Heart right ventricle (tissue), 16 donors: ENCODE measurements at regions not wholly inside any gene's neighbourhood (a gene's known extent, or its start where the extent isn't known, plus 50 kb on each side); places are given as distances from the start of the nearest gene placed in this dataset.

ENCODE experiments used
- ATAC-seq, 8 donors: fragments of 200-7000 bp; cut with Tn5 transposase; one replicate each; pipeline ENCODE4 v1.9.1; 2020; ENCODE audit warnings: mild to moderate bottlenecking in 8 of 8, moderate library complexity in 8 of 8, moderate number of reproducible peaks in 1 of 8
- DNase-seq, 2 donors: peaks; one replicate each; pipeline ENCODE4 v3.0.0-alpha.2; 2020
- H3K27ac ChIP-seq, 10 donors: fragments of 200-600 bp; sonication (generic) in 2 of 10; one replicate each; pipeline versions ENCODE4 v1.5.0 to v1.8.0; 2020 to 2022; ENCODE audit warnings: mild to moderate bottlenecking in 3 of 10
- H3K27me3 ChIP-seq, 7 donors: fragments of 200-600 bp; one replicate each; pipeline ENCODE4 v1.8.0; 2021 to 2022; ENCODE audit warnings: mild to moderate bottlenecking in 2 of 7
- H3K36me3 ChIP-seq, 9 donors: fragments of 200-600 bp; sonication (generic) in 1 of 9; one replicate each; pipeline versions ENCODE4 v1.5.0 to v1.8.0; 2020 to 2022; ENCODE audit warnings: mild to moderate bottlenecking in 2 of 9
- H3K4me1 ChIP-seq, 9 donors: fragments of 200-600 bp; sonication (generic) in 1 of 9; one replicate each; pipeline versions ENCODE4 v1.5.0 to v1.8.0; 2020 to 2022; ENCODE audit warnings: mild to moderate bottlenecking in 4 of 9
- H3K4me3 ChIP-seq, 10 donors: fragments of 200-600 bp; sonication (generic) in 2 of 10; one replicate each; pipeline versions ENCODE4 v1.5.0 to v1.8.0; 2020 to 2022; ENCODE audit warnings: mild to moderate bottlenecking in 7 of 10, moderate library complexity in 2 of 10
- H3K9me3 ChIP-seq, 11 donors: fragments of 200-600 bp in 10 of 11; sonication (generic) in 2 of 11; one replicate each; pipeline versions ENCODE4 v1.5.0 to v1.8.0; 2013 to 2022; ENCODE audit warnings: mild to moderate bottlenecking in 2 of 11, control low read depth in 1 of 11, moderate library complexity in 1 of 11
- CTCF ChIP-seq, 9 donors: fragments of 200-600 bp; sonication (generic) in 2 of 9; IDR thresholded peaks; one replicate each; pipeline versions ENCODE4 v1.5.0 to v1.8.0; 2021 to 2022; ENCODE audit warnings: antibody characterized with exemption in 9 of 9, mild to moderate bottlenecking in 5 of 9, moderate library complexity in 1 of 9
- WGBS, 2 donors: extraction: QIAGEN DNeasy Blood & Tissue Kit; methylation state at CpG; one replicate each; pipeline ENCODE4 v1.1.7; 2013; ENCODE audit warnings: inconsistent platforms in 1 of 2; 5-methylcytosine and 5-hydroxymethylcytosine counted together
- intact Hi-C, 10 donors: fragments of 100-400 bp; cut with DNase I; formaldehyde crosslinking; loops; one replicate each; pipeline versions ENCODE4 v1.11.1 to v1.14.2; 2022
- donor health status: Arrhythmogenic right ventricular cardiomyopathy.
- donor health status: ischemic (EF 13 %, LVEDD 7.1; RV severe dilation, severe dysfunction).
- donor health status: healthy with polysubstance abuse.
- donor health status: DM: no; HTN: yes; CAD: no.
- donor health status: DM: no; HTN: no; CAD: no.
- donor health status: ischemic (EF 25% LVEDD 6.9; RV normal size, moderate dysfunction).
- donor health status: ischemic (EF 25% LVEDD 5.7; RV mildly dilated, moderate dysfunction).
- donor health status: healthy.
- donor health status: DM: yes; HTN: yes; CAD: no.
- donor health status: Ischemic cardiomyopathy.
- donor health status: ischemic (EF 35%, LVEDD 5.7; RV mildly dilated, moderate dysfunction).
- donor health status: nonischemic (EF 11% LVEDD 7.7; RV severe dilation, severe dysfunction).
- donor health status: DM: yes; HTN: yes; CAD: no.
- donor health status: PGD.
- donor health status: ischemic (EF 29% LVEDD 5.4; RV normal size, mild dysfunction).
- donor health status: nonischemic (EF 23%, LVEDD 6.1; RV moderate dilation, normal function).

GRCh38 chr2:180647621-180648020 is 332.8 kb upstream of the UBE2E3 start:
- no peaks in the 10 kb centered on the region for H3K4me1 ChIP-seq

GRCh38 chr2:180647221-180647620 is 333.2 kb upstream of the UBE2E3 start:
- Histone ChIP-seq H3K36me3 (no peaks in the 10 kb centered on the region), H3K4me3 (no peak overlapping the region), H3K4me1 (no peaks in the 10 kb centered on the region), H3K9me3 (peaks cover 0 to 10% (median 0%) of the 10 kb centered on the region in 11 donors), H3K27me3 (no peaks in the 10 kb centered on the region), H3K27ac (no peak overlapping the region)
- DNase-seq (no peak), ATAC-seq (peak in 5 of 8 donors; percentile 53 to 72 (median 67))
- TF ChIP-seq CTCF (IDR thresholded peaks at IDR 0.05), result no peak
- intact Hi-C loops, result loop anchor here in 1 of 10 donors (10.0 kb wide), 1 partner anchor 98 kb away; no protein-coding TSS in a partner anchor

More at GRCh38 chr2:180647621-180648020, 332.8 kb upstream of the UBE2E3 start:
- DNase-seq (peak in 1 of 2 donors; percentile 16), ATAC-seq (peak in 6 of 8 donors; percentile 73 to 90 (median 86))
- intact Hi-C loops, result loop anchor here in 1 of 10 donors (10.0 kb wide), 1 partner anchor 97 kb away; no protein-coding TSS in a partner anchor
- TF ChIP-seq CTCF (IDR thresholded peaks at IDR 0.05), result no peak
- H3K27ac ChIP-seq, result no peak overlapping the region
- H3K4me3 ChIP-seq, result no peak overlapping the region
- peaks cover 0 to 9% (median 0%) of the 10 kb centered on the region in 11 donors for H3K9me3 ChIP-seq
- 45 to 53% methylated on average over 3 of the region's 3 CpGs for WGBS, 2 donors
- no peaks in the 10 kb centered on the region for H3K36me3 ChIP-seq
- H3K27me3 ChIP-seq, result no peaks in the 10 kb centered on the region

DNA sequence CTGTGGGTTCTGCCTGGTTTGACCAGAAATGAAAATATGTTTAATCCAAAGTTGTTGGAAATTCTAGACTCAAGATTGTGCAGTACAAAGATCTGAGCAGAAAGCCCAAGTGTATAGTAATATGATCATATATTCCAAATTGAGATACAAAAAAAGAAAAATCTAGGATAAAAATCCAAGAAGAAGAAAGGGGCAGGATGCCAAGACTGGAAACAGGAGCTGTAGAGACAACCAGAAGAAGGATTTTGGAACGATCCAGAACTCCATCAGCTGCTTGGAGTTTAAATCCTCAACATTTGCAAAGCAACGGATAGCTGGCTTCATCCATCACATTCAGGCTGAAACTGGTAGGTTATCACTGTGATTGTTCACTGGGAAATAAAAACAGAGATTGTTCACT is 333.6 kb upstream of the UBE2E3 start:
- ATAC-seq (peak in 2 of 8 donors; percentile 35 to 47), DNase-seq (no peak)
- 43 to 56% methylated on average over 2 of the region's 2 CpGs for WGBS, 2 donors
- no peaks in the 10 kb centered on the region for H3K27me3 ChIP-seq
- H3K4me1 ChIP-seq, result no peaks in the 10 kb centered on the region
- peaks cover 0 to 10% (median 0%) of the 10 kb centered on the region in 11 donors for H3K9me3 ChIP-seq
- H3K4me3 ChIP-seq, result no peak overlapping the region
- no peaks in the 10 kb centered on the region for H3K36me3 ChIP-seq
- intact Hi-C loops, result loop anchor here in 1 of 10 donors (10.0 kb wide), 1 partner anchor 98 kb away; no protein-coding TSS in a partner anchor
- no peak overlapping the region for H3K27ac ChIP-seq
- no peak for TF ChIP-seq CTCF (IDR thresholded peaks at IDR 0.05)

DNA sequence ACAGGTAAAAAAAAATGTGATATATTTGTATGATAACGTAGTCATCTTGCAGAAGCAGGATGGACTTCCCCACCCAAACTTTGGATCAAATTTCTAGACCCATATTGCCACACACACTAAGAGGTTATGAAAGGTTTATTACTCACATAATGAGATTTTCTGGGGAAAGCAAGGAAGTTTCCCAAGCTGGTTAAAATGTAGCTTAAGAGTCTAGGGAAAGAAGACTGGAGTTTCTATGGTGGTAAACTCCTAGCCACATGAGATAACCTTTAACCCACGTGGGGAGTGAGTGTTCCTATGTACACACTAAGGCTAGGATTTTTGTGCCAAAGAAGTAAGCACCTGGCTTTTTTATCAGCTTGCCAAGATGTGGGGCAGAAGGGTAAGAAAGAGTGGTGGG is 335.7 kb upstream of the UBE2E3 start:
- ATAC-seq (no peak), DNase-seq (no peak)
- peaks cover 0 to 19% (median 0%) of the 10 kb centered on the region in 11 donors for H3K9me3 ChIP-seq
- intact Hi-C loops, result loop anchor here in 1 of 10 donors (10.0 kb wide), 1 partner anchor 100 kb away; no protein-coding TSS in a partner anchor
- H3K4me3 ChIP-seq, result no peak overlapping the region
- 55 to 66% methylated on average over 2 of the region's 2 CpGs for WGBS, 2 donors
- no peaks in the 10 kb centered on the region for H3K4me1 ChIP-seq
- no peaks in the 10 kb centered on the region for H3K27me3 ChIP-seq
- H3K27ac ChIP-seq, result no peak overlapping the region
- TF ChIP-seq CTCF (IDR thresholded peaks at IDR 0.05), result no peak
- H3K36me3 ChIP-seq, result no peaks in the 10 kb centered on the region
